GM19035 (cell line): ENCODE measurements at regions not wholly inside any gene's neighbourhood (a gene's known extent, or its start where the extent isn't known, plus 50 kb on each side); places are given as distances from the start of the nearest gene placed in this dataset.
"Not testable (repeated sequence)": the region's sequence is repeated elsewhere in the genome, so short reads cannot be mapped to it uniquely, and the experiment has no call there.

Experiments used
- ATAC-seq: cut with Tn5 transposase; IDR thresholded peaks from one replicate; pipeline ENCODE4 v1.9.1; 2021; ENCODE audit not compliant: unreplicated experiment

DNA sequence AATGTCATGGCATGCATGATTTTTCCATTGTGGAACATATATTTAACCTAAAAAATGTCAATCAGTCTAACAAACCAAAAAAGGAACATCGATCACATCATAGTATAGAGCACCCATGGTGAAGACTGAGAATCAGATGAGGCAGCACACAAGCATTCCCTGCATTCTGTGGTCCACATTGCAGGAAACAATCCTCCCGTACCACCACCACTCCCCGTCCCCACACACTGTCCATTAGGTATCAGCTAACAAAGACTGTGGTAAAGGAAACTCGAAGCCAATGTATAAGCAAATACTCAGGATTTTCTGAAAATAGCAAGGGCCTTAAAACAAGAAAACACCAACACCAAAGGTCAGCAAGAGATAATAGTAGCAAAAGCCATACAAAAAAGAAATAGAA is 1104.4 kb upstream of the SEMA6A start:
- no peak for ATAC-seq

- ATAC-seq: no peak
These were observed 1101.0 kb upstream of the SEMA6A start for GRCh38 chr5:117675646-117676045.

DNA sequence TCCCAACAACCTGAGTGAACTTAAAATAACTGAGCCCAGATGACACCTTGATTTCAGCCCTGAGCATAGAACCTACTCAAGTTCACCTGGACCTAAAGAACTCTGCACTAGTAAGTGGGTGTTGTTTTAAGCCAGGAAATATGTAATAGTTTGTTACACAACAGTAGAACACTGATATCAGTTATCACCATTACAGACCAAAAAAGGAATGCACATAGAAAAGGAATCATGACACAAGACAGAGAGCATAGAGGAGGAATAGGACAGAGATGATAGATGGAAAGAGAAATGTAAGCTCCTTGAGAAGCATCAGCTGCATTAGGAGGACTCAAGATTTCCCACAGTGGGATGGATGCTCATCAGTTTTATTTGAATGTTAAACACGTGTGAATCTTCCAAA is 1096.9 kb upstream of the SEMA6A start:
- no peak for ATAC-seq

GRCh38 chr5:117667105-117667504 is 1092.5 kb upstream of the SEMA6A start:
- no peak for ATAC-seq

DNA sequence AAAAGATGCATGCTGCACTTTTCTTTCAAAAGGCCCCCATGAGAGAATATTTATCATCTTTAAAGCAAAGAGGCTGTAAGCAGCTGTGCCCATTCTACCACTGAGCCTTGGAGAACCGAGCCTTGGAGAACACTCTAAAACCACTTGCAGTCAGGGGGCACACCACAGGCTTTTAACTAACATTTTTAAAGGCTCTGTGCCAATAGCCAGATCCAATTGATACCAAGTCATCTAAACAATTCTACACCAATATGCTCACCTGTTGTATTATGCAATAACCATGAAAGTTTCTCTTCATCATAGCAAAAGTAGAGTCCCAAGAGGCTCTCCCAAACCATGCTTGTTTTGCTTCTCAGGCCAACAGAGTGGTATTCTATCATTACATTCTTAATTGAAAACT is 1090.5 kb upstream of the SEMA6A start:
- no peak for ATAC-seq

GRCh38 chr5:117662361-117662760 is 1087.7 kb upstream of the SEMA6A start:
- ATAC-seq: no peak

- ATAC-seq: no peak
These were observed 1082.9 kb upstream of the SEMA6A start for GRCh38 chr5:117657541-117657940.

DNA sequence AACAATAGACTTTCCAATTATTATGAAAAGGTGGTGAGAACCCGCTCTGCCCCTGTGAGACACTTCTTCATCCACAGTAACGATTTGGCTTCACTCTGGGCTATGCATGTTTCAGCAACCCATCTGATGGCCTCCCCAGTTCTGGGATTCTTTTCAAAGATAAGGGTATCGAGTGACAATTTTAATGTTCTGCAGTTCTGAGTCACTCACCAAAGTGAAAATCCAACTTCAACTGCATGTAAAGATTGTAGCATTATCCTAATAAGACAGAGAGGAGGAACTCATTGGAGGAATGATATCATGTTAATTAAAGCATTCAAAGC is 1078.3 kb upstream of the SEMA6A start:
- no peak for ATAC-seq

DNA sequence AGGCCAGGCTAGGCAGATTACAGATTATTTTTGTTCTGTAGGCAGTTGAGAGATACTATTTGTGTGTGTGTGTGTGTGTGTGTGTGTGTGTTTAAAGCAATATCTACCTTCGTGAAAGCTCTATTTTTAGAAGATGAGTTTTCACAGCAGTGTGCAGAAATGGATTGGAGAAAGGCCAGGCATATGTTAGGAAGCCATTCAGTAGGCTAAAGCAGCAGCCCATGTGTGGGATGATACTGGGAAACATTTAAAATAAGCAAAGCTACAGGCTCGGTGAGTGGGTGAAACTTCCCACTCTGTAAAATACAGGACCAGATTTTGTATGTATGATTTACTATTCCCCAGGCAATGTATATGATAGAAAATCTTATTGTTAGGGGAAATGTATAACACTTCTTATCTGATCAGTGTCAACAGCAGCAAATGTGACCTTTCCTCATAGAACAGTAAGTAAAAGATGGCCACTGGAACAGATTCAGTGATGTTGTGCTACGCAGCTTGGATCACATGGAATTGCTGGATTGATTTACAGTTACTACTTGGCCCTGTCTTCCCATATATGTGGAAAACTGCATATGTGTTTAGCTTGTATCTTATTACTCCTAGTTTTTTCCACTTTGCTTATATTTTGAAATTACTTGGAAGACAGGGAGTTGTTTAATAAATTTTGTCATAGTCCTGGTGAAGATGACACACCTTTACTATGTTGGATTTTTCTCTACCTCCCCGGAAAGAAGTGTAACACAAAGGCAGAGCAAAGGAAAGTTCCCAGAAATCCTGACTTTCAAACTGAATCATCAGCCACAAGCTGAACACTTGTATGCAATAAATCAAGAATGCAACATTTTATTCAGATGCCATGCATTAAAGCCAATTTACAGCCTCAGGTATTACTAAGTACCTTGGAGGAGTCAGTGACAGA is 1077.7 kb upstream of the SEMA6A start:
- ATAC-seq: no peak

DNA sequence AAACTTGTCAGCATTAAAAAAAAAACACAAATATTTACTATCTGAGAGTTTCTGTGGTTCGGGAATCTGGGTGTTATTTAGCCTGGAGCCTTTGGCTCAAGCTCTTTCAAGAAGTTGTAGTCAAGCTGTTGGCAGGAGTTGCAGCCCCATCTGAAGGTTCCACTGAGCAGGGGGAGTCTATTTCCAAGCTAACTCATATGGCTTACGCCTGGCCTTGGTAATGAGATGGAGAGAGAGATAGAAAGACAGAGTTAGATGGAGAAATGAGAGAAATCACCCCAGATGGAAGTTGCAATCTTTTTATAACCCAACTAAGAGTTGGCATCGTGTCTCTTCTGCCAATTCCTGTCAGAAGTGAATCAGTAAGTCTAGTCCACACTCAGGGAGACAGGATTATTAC is 1075.2 kb upstream of the SEMA6A start:
- no peak for ATAC-seq

- no peak for ATAC-seq
These were observed 1070.8 kb upstream of the SEMA6A start for GRCh38 chr5:117645400-117645799.

GRCh38 chr5:117638581-117638980 is 1064.0 kb upstream of the SEMA6A start:
- ATAC-seq: no peak

DNA sequence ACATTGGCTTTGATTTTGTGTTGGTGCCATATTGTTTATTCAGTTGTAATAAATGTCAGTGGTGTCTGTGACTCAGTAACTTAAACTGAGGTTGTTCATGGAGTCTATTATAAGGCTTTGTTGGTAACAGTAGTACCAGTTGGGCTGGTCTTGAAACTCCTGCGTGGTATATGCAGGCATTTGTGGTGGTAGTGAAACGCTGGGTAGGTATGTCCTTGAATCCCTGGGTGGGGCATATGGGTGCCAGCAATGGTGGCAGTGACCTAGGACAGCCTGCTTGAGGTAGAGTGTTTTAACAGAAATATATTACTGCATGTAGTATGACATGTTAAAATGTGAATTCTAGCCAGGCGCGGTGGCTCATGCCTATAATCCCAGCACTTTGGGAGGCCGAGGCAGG is 1058.5 kb upstream of the SEMA6A start:
- ATAC-seq: no peak

- no peak for ATAC-seq
These were observed 1049.6 kb upstream of the SEMA6A start for GRCh38 chr5:117624201-117624600.

GRCh38 chr5:117623042-117623805 is 1048.6 kb upstream of the SEMA6A start:
- ATAC-seq: no peak

GRCh38 chr5:117621921-117622320 is 1047.3 kb upstream of the SEMA6A start:
- no peak for ATAC-seq

DNA sequence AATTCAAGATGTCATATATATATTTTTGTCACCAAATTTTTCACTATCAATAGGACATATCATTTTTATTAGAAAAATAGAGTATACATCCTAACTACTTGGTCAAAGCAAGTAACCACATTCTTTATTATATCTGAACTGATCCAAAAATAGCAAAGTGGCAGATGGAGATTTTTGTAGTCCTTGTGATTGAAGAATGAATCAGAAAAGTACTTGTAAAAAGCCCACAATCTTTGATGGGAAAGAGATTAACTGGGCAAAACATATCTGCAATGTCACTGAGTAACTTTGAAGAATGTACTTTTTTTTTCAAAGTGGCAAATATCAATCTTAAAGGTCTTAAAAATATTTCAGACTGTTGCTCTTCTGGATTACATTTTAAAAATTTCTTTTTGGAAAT is 1040.6 kb upstream of the SEMA6A start:
- no peak for ATAC-seq

- no peak for ATAC-seq
These were observed 1039.8 kb upstream of the SEMA6A start for GRCh38 chr5:117614408-117614807.

DNA sequence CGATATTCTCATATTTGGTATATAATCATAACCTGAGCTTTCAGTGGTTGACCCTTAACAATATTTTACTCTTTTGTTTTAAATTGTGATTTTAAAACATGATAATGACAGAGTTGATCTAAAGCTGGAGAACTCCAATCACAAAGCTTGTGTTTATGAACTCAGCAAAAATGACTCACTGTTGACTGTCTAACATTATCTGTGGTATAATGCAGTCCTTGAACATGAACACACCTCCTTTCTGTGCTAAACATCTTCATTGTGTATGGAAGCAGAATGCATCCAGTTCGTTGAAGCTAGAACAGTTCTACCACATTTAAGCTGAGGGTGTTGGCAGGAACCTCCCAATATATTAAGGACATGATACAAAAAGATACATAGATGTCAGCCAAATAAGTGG is 1030.2 kb upstream of the SEMA6A start:
- no peak for ATAC-seq

DNA sequence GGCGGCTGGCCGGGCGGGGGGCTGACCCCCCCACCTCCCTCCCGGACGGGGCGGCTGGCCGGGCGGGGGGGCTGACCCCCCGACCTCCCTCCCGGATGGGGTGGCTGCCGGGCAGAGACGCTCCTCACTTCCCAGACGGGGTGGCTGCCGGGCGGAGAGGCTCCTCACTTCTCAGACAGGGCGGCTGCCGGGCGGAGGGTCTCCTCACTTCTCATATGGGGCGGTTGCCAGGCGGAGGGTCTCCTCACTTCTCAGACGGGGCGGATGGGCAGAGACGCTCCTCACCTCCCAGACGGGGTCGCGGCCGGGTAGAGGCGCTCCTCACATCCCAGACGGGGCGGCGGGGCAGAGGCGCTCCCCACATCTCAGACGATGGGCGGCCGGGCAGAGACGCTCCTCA is 1025.2 kb upstream of the SEMA6A start:
- ATAC-seq: not testable (repeated sequence)

DNA sequence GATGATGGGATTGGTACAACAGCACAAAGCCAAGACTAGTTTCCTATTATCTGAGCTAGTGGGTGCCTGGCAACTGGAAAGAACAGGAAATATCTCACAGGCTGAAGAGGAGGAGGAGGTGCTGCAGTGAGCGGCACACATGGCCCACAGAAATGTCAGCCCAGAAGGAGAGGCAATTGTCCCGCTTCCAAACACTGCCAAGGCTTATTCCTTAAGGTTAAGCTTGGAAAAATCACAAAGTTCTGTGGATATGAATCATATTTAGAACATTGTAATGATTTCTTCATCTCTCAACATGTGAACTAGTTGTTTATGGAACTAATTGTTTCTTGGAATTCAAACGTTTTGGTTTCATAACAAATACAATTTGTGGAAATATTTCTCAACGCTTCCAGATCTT is 1019.5 kb upstream of the SEMA6A start:
- ATAC-seq: no peak

DNA sequence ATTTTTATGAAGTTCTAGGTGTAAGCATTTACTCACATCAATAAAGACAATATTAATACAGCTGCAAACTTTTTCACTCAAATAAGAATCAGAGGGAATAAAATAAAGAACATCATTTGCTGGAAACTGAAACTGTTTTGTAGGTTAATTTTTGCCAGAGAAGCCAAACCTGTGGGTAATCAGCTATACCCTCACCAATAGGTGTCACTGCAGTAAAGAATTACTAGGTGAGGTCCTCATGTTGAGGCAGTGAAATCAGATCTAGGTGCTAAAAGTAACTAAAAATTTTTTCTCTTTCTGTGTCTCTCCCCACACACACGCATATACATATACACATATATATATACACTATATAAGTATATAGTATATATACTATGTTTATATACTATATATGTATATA is 1016.3 kb upstream of the SEMA6A start:
- peak; percentile 78 for ATAC-seq
